Heart right ventricle (tissue), 16 donors: ENCODE measurements at regions not wholly inside any gene's neighbourhood (a gene's known extent, or its start where the extent isn't known, plus 50 kb on each side); places are given as distances from the start of the nearest gene placed in this dataset.
"Not testable (repeated sequence)": the region's sequence is repeated elsewhere in the genome, so short reads cannot be mapped to it uniquely, and the experiment has no call there.

Source experiments
- ATAC-seq, 8 donors: fragments of 200-7000 bp; cut with Tn5 transposase; one replicate each; pipeline ENCODE4 v1.9.1; 2020; ENCODE audit warnings: mild to moderate bottlenecking in 8 of 8, moderate library complexity in 8 of 8, moderate number of reproducible peaks in 1 of 8
- DNase-seq, 2 donors: peaks; one replicate each; pipeline ENCODE4 v3.0.0-alpha.2; 2020
- H3K27ac ChIP-seq, 10 donors: fragments of 200-600 bp; sonication (generic) in 2 of 10; one replicate each; pipeline versions ENCODE4 v1.5.0 to v1.8.0; 2020 to 2022; ENCODE audit warnings: mild to moderate bottlenecking in 3 of 10
- H3K27me3 ChIP-seq, 7 donors: fragments of 200-600 bp; one replicate each; pipeline ENCODE4 v1.8.0; 2021 to 2022; ENCODE audit warnings: mild to moderate bottlenecking in 2 of 7
- H3K36me3 ChIP-seq, 9 donors: fragments of 200-600 bp; sonication (generic) in 1 of 9; one replicate each; pipeline versions ENCODE4 v1.5.0 to v1.8.0; 2020 to 2022; ENCODE audit warnings: mild to moderate bottlenecking in 2 of 9
- H3K4me1 ChIP-seq, 9 donors: fragments of 200-600 bp; sonication (generic) in 1 of 9; one replicate each; pipeline versions ENCODE4 v1.5.0 to v1.8.0; 2020 to 2022; ENCODE audit warnings: mild to moderate bottlenecking in 4 of 9
- H3K4me3 ChIP-seq, 10 donors: fragments of 200-600 bp; sonication (generic) in 2 of 10; one replicate each; pipeline versions ENCODE4 v1.5.0 to v1.8.0; 2020 to 2022; ENCODE audit warnings: mild to moderate bottlenecking in 7 of 10, moderate library complexity in 2 of 10
- H3K9me3 ChIP-seq, 11 donors: fragments of 200-600 bp in 10 of 11; sonication (generic) in 2 of 11; one replicate each; pipeline versions ENCODE4 v1.5.0 to v1.8.0; 2013 to 2022; ENCODE audit warnings: mild to moderate bottlenecking in 2 of 11, control low read depth in 1 of 11, moderate library complexity in 1 of 11
- WGBS, 2 donors: extraction: QIAGEN DNeasy Blood & Tissue Kit; methylation state at CpG; one replicate each; pipeline ENCODE4 v1.1.7; 2013; ENCODE audit warnings: inconsistent platforms in 1 of 2; 5-methylcytosine and 5-hydroxymethylcytosine counted together
- intact Hi-C, 10 donors: fragments of 100-400 bp; cut with DNase I; formaldehyde crosslinking; loops; one replicate each; pipeline versions ENCODE4 v1.11.1 to v1.14.2; 2022
- TF ChIP-seq, protein P1 (sequence below), 9 donors: fragments of 200-600 bp; sonication (generic) in 2 of 9; IDR thresholded peaks; one replicate each; pipeline versions ENCODE4 v1.5.0 to v1.8.0; 2021 to 2022; ENCODE audit warnings: antibody characterized with exemption in 9 of 9, mild to moderate bottlenecking in 5 of 9, moderate library complexity in 1 of 9
- donor health status: Arrhythmogenic right ventricular cardiomyopathy.
- donor health status: ischemic (EF 13 %, LVEDD 7.1; RV severe dilation, severe dysfunction).
- donor health status: healthy with polysubstance abuse.
- donor health status: DM: no; HTN: yes; CAD: no.
- donor health status: DM: no; HTN: no; CAD: no.
- donor health status: ischemic (EF 25% LVEDD 6.9; RV normal size, moderate dysfunction).
- donor health status: ischemic (EF 25% LVEDD 5.7; RV mildly dilated, moderate dysfunction).
- donor health status: healthy.
- donor health status: DM: yes; HTN: yes; CAD: no.
- donor health status: Ischemic cardiomyopathy.
- donor health status: ischemic (EF 35%, LVEDD 5.7; RV mildly dilated, moderate dysfunction).
- donor health status: nonischemic (EF 11% LVEDD 7.7; RV severe dilation, severe dysfunction).
- donor health status: DM: yes; HTN: yes; CAD: no.
- donor health status: PGD.
- donor health status: ischemic (EF 29% LVEDD 5.4; RV normal size, mild dysfunction).
- donor health status: nonischemic (EF 23%, LVEDD 6.1; RV moderate dilation, normal function).

DNA sequence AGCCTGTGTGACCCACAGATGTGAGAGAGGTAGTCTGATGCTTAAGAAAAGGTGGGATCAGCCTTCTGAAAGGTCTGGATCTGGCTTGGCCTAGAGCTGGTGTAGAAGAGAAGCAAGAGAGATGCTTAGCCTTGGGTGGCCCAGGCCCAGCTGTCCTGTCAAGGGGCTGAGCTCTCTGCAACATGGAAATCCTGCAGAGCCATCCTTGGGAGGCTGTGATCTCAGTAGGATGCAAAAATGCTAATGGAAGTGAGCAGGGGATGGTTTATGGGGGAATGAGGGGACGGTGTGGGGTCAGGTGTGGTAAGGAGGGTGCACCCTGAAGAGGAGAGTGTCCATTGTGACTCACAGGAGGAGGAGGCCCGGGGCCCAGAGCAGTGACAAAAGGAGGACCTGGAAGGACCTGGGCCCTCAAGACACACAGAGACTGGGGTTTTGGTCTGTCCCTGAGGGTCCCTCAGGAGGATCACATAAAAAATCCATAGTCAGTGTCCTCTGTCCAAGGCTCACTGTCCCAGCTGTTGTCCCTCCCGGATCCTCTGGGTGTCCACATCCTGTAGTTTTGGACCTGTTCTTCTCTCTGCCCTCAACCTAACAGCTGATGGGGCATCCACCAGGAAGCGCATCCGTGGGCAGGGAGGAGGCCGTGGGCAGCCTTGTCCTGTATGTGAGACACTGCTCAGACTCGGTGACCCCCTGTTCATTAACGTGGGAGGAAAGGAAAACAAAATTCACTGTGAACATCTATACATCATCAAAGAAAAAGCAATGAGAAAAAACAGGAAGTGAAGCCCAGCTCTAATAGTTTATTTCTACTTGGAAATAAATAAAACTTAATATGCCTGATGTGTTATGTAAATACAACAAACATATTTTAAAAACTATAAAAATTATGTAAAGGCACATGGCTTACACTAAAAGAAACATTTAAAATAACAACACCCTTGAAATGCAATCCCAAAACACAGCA, 129.8 kb downstream of the ZNF280B start:
- no peaks in the 10 kb centered on the region for H3K4me1 ChIP-seq
- no peak for ATAC-seq
- H3K4me3 ChIP-seq, result no peak overlapping the region
- H3K27me3 ChIP-seq, result peaks cover 0 to 72% (median 18%) of the 10 kb centered on the region in 7 donors
- no peaks in the 10 kb centered on the region for H3K9me3 ChIP-seq
- no peak overlapping the region for H3K27ac ChIP-seq
- no peaks in the 10 kb centered on the region for H3K36me3 ChIP-seq
- 64 to 71% methylated on average over 8 of the region's 8 CpGs for WGBS, 2 donors
- TF ChIP-seq, protein P1, sequence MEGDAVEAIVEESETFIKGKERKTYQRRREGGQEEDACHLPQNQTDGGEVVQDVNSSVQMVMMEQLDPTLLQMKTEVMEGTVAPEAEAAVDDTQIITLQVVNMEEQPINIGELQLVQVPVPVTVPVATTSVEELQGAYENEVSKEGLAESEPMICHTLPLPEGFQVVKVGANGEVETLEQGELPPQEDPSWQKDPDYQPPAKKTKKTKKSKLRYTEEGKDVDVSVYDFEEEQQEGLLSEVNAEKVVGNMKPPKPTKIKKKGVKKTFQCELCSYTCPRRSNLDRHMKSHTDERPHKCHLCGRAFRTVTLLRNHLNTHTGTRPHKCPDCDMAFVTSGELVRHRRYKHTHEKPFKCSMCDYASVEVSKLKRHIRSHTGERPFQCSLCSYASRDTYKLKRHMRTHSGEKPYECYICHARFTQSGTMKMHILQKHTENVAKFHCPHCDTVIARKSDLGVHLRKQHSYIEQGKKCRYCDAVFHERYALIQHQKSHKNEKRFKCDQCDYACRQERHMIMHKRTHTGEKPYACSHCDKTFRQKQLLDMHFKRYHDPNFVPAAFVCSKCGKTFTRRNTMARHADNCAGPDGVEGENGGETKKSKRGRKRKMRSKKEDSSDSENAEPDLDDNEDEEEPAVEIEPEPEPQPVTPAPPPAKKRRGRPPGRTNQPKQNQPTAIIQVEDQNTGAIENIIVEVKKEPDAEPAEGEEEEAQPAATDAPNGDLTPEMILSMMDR (IDR thresholded peaks at IDR 0.05), result no peak
- intact Hi-C loops, result no loop called here
- DNase-seq, result no peak

DNA sequence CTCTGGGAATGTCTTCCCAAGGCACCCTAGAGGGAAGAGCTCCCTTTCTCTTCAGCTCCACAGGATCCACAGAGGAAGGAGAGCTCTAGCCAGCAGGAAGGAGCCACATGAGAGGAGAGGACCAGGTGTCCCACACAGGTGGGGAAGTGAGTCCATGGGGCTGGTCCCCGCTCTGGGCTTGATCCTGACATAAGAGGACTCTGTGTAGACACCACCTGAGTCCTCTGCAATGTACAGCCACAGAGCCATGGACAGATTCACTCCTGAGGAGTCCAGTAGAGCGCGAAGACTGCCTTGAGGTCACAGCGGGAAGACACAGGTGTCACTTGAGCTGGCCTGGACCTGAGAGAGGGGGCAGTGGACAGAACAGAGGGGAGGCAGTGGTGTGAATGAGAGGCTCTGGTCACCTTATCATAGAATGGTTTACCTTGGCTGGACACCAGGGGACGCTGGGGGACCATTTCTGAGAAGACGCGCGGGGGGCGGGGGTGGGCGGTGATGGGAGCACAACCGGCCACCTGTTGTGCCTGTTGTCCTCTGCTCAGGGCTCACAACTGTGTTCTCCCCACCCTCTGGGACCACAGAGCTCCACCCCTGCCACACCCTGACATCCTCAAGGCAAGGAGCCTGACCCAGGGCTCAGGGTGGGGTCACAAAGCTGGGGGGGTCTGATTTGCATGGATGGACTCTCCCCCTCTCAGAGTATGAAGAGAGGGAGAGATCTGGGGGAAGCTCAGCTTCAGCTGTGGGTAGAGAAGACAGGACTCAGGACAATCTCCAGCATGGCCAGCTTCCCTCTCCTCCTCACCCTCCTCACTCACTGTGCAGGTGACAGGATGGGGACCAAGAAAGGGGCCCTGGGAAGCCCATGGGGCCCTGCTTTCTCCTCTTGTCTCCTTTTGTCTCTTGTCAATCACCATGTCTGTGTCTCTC, 128.2 kb downstream of the ZNF280B start:
- DNase-seq, result no peak
- Histone ChIP-seq H3K4me3 (no peak overlapping the region), H3K9me3 (no peaks in the 10 kb centered on the region), H3K27ac (no peak overlapping the region), H3K4me1 (no peaks in the 10 kb centered on the region), H3K27me3 (peaks cover 0 to 81% (median 27%) of the 10 kb centered on the region in 7 donors), H3K36me3 (no peaks in the 10 kb centered on the region)
- intact Hi-C loops, result no loop called here
- ATAC-seq, result peak in 2 of 8 donors; percentile 27 to 30
- TF ChIP-seq, protein P1 (IDR thresholded peaks at IDR 0.05), result peak in 1 of 9 donors; percentile 5
- WGBS, 2 donors, result 21 to 25% methylated on average over 11 of the region's 11 CpGs

DNA sequence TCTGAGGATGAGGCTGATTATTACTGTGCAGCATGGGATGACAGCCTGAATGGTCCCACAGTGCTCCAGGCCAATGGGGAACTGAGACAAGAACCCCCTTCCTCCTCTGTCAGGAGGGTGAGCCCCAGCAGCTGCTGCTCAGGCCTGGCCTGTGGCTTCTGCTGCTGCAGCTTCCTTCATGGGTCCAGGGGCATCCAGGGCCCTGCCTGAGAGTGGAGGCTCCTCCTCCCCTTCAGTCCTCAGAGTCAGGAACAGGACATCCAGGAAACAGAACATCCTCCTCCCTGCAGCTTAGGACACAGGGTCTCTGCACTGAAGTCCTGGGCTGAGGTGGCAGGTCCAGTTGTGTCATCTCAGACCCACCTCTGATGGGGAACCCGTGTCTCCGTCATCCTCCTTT, 127.2 kb downstream of the ZNF280B start:
- WGBS, 2 donors, result 55 to 74% methylated on average over 2 of the region's 2 CpGs
- H3K9me3 ChIP-seq, H3K4me1 ChIP-seq, H3K4me3 ChIP-seq, intact Hi-C loops, DNase-seq, H3K36me3 ChIP-seq, H3K27ac ChIP-seq: not testable (repeated sequence)
- ATAC-seq, result peak in 1 of 8 donors; percentile 49
- H3K27me3 ChIP-seq, result peaks cover 0 to 77% (median 27%) of the 10 kb centered on the region in 7 donors

DNA sequence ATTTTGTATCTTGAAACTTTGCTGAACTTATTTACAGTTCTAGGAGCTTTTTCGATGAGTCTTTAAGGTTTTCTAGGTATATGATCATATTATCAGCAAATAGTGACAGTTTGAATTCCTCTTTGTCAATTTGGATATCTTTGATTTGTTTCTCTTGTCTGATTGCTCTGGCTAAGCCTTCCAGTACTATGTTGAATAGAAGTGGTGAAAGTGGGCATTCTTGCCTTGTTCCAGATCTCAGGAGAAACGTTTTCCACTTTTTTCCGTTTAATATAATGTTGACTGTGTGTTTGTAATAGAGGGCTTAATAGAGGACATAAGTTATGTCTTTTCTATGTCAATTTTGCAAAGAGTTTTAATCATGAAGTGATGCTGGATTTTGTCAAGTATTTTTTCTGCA, 124.3 kb downstream of the ZNF280B start:
- no peak for DNase-seq
- Histone ChIP-seq H3K27ac (no peak overlapping the region), H3K4me1 (no peaks in the 10 kb centered on the region), H3K27me3 (peaks cover 0 to 75% (median 21%) of the 10 kb centered on the region in 7 donors), H3K9me3 (no peaks in the 10 kb centered on the region), H3K36me3 (no peaks in the 10 kb centered on the region), H3K4me3 (no peak overlapping the region)
- intact Hi-C loops, result no loop called here
- ATAC-seq, result no peak
- 32 to 44% methylated on average over 3 of the region's 3 CpGs for WGBS, 2 donors
- TF ChIP-seq, protein P1 (IDR thresholded peaks at IDR 0.05), result no peak
